ENCODE measurements at regions not wholly inside any gene's neighbourhood (a gene's known extent, or its start where the extent isn't known, plus 50 kb on each side); places are given as distances from the start of the nearest gene placed in this dataset.

GRCh38 chr11:32184041-32184722 lies 93.3 kb downstream of the RCN1 start:
- no peak for TF ChIP-seq CTCF (IDR thresholded peaks at IDR 0.05; ENCODE audit: borderline replicate concordance, insufficient read depth, low read depth, low read length)
- H3K4me3 ChIP-seq (ENCODE audit: low read depth, low read length) = no peak overlapping the region

GRCh38 chr11:32184723-32185376 lies 94.0 kb downstream of the RCN1 start:
- H3K4me3 ChIP-seq (ENCODE audit: low read depth, low read length) = no peak overlapping the region
- no peak for TF ChIP-seq CTCF (IDR thresholded peaks at IDR 0.05; ENCODE audit: borderline replicate concordance, insufficient read depth, low read depth, low read length)

- H3K4me3 ChIP-seq (ENCODE audit: low read depth, low read length) = no peak overlapping the region
- no peak for TF ChIP-seq CTCF (IDR thresholded peaks at IDR 0.05; ENCODE audit: borderline replicate concordance, insufficient read depth, low read depth, low read length)
Measured at GRCh38 chr11:32186118-32186517, 95.2 kb downstream of the RCN1 start.

- no peak overlapping the region for H3K4me3 ChIP-seq (ENCODE audit: low read depth, low read length)
- no peak for TF ChIP-seq CTCF (IDR thresholded peaks at IDR 0.05; ENCODE audit: borderline replicate concordance, insufficient read depth, low read depth, low read length)
Measured at GRCh38 chr11:32187111-32187510, 96.2 kb downstream of the RCN1 start.

GRCh38 chr11:32188785-32189184 lies 97.9 kb downstream of the RCN1 start:
- no peak overlapping the region for H3K4me3 ChIP-seq (ENCODE audit: low read depth, low read length)
- no peak for TF ChIP-seq CTCF (IDR thresholded peaks at IDR 0.05; ENCODE audit: borderline replicate concordance, insufficient read depth, low read depth, low read length)

- TF ChIP-seq CTCF (IDR thresholded peaks at IDR 0.05; ENCODE audit: borderline replicate concordance, insufficient read depth, low read depth, low read length) = no peak
- H3K4me3 ChIP-seq (ENCODE audit: low read depth, low read length) = no peak overlapping the region
Measured at GRCh38 chr11:32196137-32196536, 105.3 kb downstream of the RCN1 start.

- no peak for TF ChIP-seq CTCF (IDR thresholded peaks at IDR 0.05; ENCODE audit: borderline replicate concordance, insufficient read depth, low read depth, low read length)
- no peak overlapping the region for H3K4me3 ChIP-seq (ENCODE audit: low read depth, low read length)
Measured at GRCh38 chr11:32198053-32198452, 107.2 kb downstream of the RCN1 start.
